ENCODE measurements at regions not wholly inside any gene's neighbourhood (a gene's known extent, or its start where the extent isn't known, plus 50 kb on each side); places are given as distances from the start of the nearest gene placed in this dataset.

GRCh38 chr12:85509857-85510256 is 229.8 kb downstream of the ALX1 start:
- peak; percentile 2 for DNase-seq

GRCh38 chr12:85516039-85516438 is 236.0 kb downstream of the ALX1 start:
- DNase-seq = no peak

- DNase-seq = no peak
Observed at GRCh38 chr12:85516667-85517325, 236.8 kb downstream of the ALX1 start.

- DNase-seq = no peak
Observed at GRCh38 chr12:85519163-85519562, 239.1 kb downstream of the ALX1 start.

- DNase-seq = no peak
Observed at GRCh38 chr12:85523197-85523596, 243.2 kb downstream of the ALX1 start.

- DNase-seq = no peak
Observed at GRCh38 chr12:85527192-85527591, 247.2 kb downstream of the ALX1 start.

GRCh38 chr12:85529896-85530295 is 249.9 kb downstream of the ALX1 start:
- no peak for DNase-seq

GRCh38 chr12:85530456-85530855 is 250.4 kb downstream of the ALX1 start:
- DNase-seq = no peak

- no peak for DNase-seq
Observed at GRCh38 chr12:85531341-85531740, 251.3 kb downstream of the ALX1 start.

GRCh38 chr12:85549640-85550039 is 269.6 kb downstream of the ALX1 start:
- no peak for DNase-seq

GRCh38 chr12:85550924-85551323 is 270.9 kb downstream of the ALX1 start:
- no peak for DNase-seq

GRCh38 chr12:85552461-85552860 is 272.4 kb downstream of the ALX1 start:
- DNase-seq = no peak

GRCh38 chr12:85557850-85558249 is 277.8 kb downstream of the ALX1 start:
- DNase-seq = no peak

GRCh38 chr12:85558684-85559083 is 277.5 kb downstream of the RASSF9 start:
- DNase-seq = no peak

GRCh38 chr12:85559127-85559526 is 277.1 kb downstream of the RASSF9 start:
- no peak for DNase-seq

- DNase-seq = no peak
Observed at GRCh38 chr12:85559536-85559935, 276.7 kb downstream of the RASSF9 start.

GRCh38 chr12:85562765-85563164 is 273.4 kb downstream of the RASSF9 start:
- no peak for DNase-seq

- no peak for DNase-seq
Observed at GRCh38 chr12:85564786-85565185, 271.4 kb downstream of the RASSF9 start.

- no peak for DNase-seq
Observed at GRCh38 chr12:85568395-85569103, 267.7 kb downstream of the RASSF9 start.

- no peak for DNase-seq
Observed at GRCh38 chr12:85569261-85569660, 266.9 kb downstream of the RASSF9 start.

GRCh38 chr12:85572956-85573355 is 263.3 kb downstream of the RASSF9 start:
- DNase-seq = no peak

GRCh38 chr12:85573635-85574214 is 262.5 kb downstream of the RASSF9 start:
- no peak for DNase-seq

GRCh38 chr12:85574291-85574690 is 261.9 kb downstream of the RASSF9 start:
- DNase-seq = no peak
